ENCODE measurements at regions not wholly inside any gene's neighbourhood (a gene's known extent, or its start where the extent isn't known, plus 50 kb on each side); places are given as distances from the start of the nearest gene placed in this dataset.

DNA sequence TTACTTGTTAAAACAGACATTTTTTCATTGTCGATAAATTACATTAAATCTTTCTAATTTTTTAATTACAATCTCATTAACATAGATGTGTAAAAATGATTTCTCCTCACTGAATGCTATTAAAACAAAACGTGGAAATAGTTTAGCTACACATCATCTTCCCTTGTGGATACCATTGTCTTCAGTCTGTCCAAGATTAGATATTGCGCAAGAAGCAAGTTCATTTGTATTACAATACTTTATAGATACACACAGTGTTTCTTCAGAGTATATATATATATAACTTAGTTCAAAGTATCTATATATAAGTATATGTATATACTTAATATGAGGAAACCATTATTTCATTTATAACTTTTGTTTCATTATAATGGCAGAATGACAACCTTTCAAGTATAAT lies 883.3 kb upstream of the CNTN5 start:
- H3K79me2 ChIP-seq (ENCODE audit: control insufficient read depth, insufficient read depth, low read length) = no peaks in the 10 kb centered on the region
- intact Hi-C loops (cut with micrococcal nuclease) (no loop called here), dilution Hi-C loops (cut with MboI; ENCODE audit: extremely low pct_ligation_motif_present, low sequenced_read_pairs) (no loop called here)

More for the DNA sequence above, 883.3 kb upstream of the CNTN5 start:
- DNase-seq (ENCODE audit: low read depth, low spot score) = no peak
- no peak overlapping the region for H3K27ac ChIP-seq (ENCODE audit: insufficient read depth, low read depth, low read length)
- FAIRE-seq = no peak
- no peak overlapping the region for H3K4me3 ChIP-seq (replicated peaks in 1 of 3; ENCODE audit: insufficient read depth in 1 of 3, low read depth in 1 of 3, low read length in 3 of 3)
- H3K27me3 ChIP-seq (ENCODE audit: control insufficient read depth in 2 of 2, insufficient read depth in 2 of 2, low read length in 2 of 2) = no peaks in the 10 kb centered on the region
- H4K20me1 ChIP-seq (replicated peaks; ENCODE audit: control insufficient read depth, extremely low read depth, insufficient read depth, low read length) = no peaks in the 10 kb centered on the region
- no TSS peak for BruUV-seq (replicated peaks)
- no peaks in the 10 kb centered on the region for H3K9me3 ChIP-seq (replicated peaks; ENCODE audit: control insufficient read depth, insufficient read depth, low read length)
- POLR2A ChIA-PET = no interaction called here
- CTCF ChIA-PET = no interaction called here
- no peak overlapping the region for H3K9ac ChIP-seq (replicated peaks; ENCODE audit: extremely low read depth, insufficient read depth, low read length)
- H3K4me1 ChIP-seq (ENCODE audit: control insufficient read depth, extremely low read depth, insufficient read depth, low read length) = no peaks in the 10 kb centered on the region
- no peaks in the 10 kb centered on the region for H3K9me1 ChIP-seq (replicated peaks; ENCODE audit: control insufficient read depth, extremely low read depth, insufficient read depth, low read length)
- no peaks in the 10 kb centered on the region for H3K36me3 ChIP-seq (ENCODE audit: control insufficient read depth in 2 of 2, extremely low read depth in 1 of 2, insufficient read depth in 2 of 2, low read length in 2 of 2)
- no peak overlapping the region for H2AFZ ChIP-seq (ENCODE audit: low read depth, low read length)
- no peak overlapping the region for H3K4me2 ChIP-seq (ENCODE audit: insufficient read depth, low read length)
- no peak for TF ChIP-seq FOS (IDR thresholded peaks at IDR 0.05; ENCODE audit: borderline replicate concordance, insufficient read depth, low read length)
- no peak for TF ChIP-seq POLR2A (IDR thresholded peaks at IDR 0.05; ENCODE audit: low read depth, low read length)
- TF ChIP-seq JUN (IDR thresholded peaks at IDR 0.05; ENCODE audit: borderline replicate concordance, insufficient read depth, insufficient read length, low read depth) = no peak
- TF ChIP-seq, protein P1, sequence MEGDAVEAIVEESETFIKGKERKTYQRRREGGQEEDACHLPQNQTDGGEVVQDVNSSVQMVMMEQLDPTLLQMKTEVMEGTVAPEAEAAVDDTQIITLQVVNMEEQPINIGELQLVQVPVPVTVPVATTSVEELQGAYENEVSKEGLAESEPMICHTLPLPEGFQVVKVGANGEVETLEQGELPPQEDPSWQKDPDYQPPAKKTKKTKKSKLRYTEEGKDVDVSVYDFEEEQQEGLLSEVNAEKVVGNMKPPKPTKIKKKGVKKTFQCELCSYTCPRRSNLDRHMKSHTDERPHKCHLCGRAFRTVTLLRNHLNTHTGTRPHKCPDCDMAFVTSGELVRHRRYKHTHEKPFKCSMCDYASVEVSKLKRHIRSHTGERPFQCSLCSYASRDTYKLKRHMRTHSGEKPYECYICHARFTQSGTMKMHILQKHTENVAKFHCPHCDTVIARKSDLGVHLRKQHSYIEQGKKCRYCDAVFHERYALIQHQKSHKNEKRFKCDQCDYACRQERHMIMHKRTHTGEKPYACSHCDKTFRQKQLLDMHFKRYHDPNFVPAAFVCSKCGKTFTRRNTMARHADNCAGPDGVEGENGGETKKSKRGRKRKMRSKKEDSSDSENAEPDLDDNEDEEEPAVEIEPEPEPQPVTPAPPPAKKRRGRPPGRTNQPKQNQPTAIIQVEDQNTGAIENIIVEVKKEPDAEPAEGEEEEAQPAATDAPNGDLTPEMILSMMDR (IDR thresholded peaks at IDR 0.05; ENCODE audit: extremely low read depth in 1 of 2, insufficient read depth in 1 of 2, low read depth in 1 of 2, low read length in 2 of 2) = no peak
- TF ChIP-seq GATA2 (IDR thresholded peaks at IDR 0.05; ENCODE audit: insufficient read depth, insufficient read length, low read depth, low read length) = no peak
- no peak for TF ChIP-seq POLR2AphosphoS5 (IDR thresholded peaks at IDR 0.05; ENCODE audit: insufficient read depth, low read depth, low read length)
- TF ChIP-seq MYC (IDR thresholded peaks at IDR 0.05; ENCODE audit: low read depth, low read length) = no peak
- TF ChIP-seq, protein P2, sequence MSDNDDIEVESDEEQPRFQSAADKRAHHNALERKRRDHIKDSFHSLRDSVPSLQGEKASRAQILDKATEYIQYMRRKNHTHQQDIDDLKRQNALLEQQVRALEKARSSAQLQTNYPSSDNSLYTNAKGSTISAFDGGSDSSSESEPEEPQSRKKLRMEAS (IDR thresholded peaks at IDR 0.05; ENCODE audit: insufficient read depth, insufficient read length) = no peak
- no peak for TF ChIP-seq EZH2 (IDR thresholded peaks at IDR 0.05; ENCODE audit: borderline replicate concordance, low read depth, low read length, severe bottlenecking)

All from endothelial cell of umbilical vein (primary cell).